ENCODE measurements at regions not wholly inside any gene's neighbourhood (a gene's known extent, or its start where the extent isn't known, plus 50 kb on each side); places are given as distances from the start of the nearest gene placed in this dataset.

DNA sequence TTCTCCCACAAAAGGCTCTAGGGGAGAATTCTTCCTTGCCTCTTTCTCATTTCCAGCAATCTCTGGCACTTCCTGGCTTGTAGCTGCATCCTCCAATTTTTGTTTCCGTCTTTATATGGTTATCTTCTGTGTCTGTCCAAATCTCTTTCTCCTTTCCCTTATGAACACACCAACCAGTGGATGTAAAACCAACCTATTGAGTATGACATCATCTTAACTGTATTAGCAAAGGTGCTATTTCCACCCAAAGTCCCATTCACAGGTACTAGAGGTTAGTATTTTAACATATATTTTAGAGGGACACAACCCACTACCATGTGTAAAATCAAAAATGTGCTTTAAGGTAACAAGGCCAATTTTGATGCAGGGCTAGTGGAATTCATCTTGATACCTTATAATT lies 129.0 kb downstream of the RAP2A start:
- DNase-seq (ENCODE audit: low spot score): no peak

DNA sequence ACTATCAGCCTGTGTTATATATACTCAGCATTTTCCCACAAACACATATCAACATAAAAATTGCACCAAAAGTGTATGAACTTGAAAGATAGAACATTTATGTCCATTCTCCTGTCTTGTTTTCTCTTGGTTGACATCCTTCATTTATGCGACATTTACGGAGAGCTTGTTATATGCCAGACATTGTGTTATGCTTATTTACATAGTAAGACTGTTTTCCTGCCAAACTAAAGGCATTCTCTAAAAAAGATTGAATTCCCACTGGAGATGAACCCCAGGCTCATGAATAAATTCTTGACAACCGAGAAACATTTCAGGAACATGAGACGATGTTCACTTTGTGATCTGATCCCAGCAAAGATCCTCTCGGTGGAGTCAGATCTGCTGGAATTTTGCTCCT lies 131.0 kb downstream of the RAP2A start:
- no peak for DNase-seq (ENCODE audit: low spot score)

DNA sequence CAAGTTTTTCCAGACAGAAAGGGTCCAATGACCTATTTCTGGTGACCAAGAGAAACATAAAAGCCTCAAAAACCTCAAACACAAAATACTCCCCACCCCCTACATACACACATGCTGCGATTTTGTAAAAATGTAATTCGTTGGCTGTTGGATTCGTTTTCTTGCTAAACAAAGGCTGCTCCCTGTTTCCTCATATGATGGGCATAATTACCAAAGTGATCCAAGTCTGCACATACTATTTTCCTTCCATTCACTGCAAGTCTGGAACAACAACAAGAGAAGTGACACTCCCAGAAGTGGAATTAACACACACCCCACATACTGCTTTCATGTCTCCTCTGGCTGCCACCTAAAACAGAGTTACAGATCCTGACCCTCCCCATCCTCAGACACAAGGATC lies 131.9 kb downstream of the RAP2A start:
- no peak for DNase-seq (ENCODE audit: low spot score)

DNA sequence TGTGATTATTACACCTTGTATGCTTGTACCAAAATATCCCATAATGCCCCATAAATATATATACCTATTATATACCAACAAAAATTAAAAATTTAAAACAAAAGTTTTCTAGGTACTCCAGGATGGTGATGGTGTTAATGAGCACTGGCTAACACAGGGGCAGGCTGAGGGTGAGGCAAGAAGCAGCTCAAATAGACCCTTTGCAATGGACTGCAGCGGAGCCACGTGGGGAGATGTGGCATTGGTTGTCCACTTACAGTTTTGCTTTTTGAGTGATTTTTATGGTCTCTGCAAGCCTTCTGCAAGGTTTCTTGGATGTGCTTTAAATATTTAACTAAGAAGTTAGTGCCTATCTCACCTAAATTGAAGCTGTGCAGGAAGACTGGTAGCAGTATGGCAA lies 132.9 kb downstream of the RAP2A start:
- DNase-seq (ENCODE audit: low spot score): no peak

DNA sequence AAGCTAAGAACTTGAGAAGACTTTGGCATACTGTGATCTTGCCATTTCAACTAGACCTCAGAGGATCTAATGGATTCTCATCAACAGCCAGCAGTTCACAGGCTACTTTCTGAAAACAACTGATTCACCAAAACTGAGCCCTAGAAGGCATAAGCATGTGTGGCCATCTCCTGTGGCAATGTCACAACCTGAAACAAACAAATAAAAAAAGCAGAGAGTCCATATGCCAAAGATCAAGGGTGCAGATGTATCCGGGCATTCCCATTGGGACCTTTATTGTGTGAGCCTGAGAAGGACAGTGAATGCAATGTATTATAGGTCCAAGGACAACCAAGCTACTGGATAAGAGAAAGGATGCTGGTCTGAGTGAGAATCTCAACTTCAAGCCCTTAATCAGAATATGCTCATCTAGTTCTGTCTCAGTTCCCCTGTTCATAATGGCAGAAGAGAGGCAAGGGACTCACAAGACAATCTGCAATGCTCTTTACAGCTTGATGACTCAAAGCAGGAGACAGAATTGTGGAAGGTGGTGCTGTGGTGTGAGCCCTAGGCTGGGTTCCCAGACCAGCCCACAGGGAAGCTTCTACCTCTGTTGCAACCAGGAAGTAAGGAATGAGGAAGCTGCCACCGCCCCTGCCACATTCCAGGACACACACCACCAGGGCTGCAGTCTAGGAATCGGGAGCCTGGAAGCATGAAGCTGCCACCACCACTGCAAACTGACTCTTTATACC lies 133.7 kb downstream of the RAP2A start:
- DNase-seq (ENCODE audit: low spot score): no peak

DNA sequence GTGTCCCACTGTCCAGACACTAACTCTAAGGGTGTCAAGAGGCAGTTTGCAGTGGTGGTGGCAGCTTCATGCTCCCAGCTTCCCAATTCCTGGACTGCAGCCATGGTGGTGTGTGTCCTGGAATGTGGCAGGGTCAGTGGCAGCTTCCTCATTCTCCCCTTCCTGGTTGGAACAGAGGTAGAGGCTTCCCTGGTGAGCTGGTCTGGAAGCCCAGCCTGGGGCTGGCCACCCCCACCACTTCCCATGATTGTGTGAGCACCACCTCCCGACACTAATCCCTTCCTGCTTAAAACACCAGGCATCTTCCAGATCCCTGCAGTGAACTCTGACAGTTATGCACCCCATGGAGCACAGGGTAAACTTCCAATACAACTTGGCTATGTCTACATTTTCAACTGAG lies 134.9 kb downstream of the RAP2A start:
- no peak for DNase-seq (ENCODE audit: low spot score)

DNA sequence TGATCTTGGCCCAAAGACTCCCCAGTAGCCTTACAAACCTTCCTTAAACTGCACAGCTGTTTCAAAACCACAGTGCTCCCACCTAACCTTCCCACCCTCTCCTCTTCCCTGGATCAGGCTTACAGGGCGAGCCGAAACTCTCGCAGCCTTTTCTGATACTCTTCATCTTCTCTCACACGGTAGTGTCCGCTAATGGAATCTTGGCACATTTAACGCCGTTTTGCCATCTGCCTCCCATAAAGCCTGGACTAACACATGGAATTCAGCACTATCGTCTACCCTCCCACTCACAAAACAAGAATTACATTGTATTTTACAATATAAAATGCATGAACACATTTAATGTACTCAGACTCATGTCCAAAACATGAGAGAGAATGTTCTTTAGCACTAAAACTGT lies 135.9 kb downstream of the RAP2A start:
- DNase-seq (ENCODE audit: low spot score): no peak

DNA sequence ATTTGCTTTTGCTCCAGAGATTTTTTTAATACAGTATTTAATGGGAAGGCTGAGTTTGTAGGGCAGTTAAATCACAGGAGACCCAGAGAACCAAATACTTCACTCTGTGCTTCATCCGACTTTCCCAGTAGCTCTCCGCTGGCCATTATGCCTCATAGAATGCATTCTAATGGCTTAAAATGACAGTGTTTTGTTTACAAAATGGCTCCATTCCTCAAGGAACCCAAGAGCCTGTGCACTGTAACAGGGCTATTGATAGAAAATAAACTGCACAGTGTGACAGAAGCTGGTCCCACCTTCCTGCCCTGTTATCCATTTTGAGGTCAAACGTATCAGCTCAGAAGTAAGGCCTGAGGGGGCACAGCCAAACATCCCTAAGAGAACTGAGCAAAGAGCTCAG lies 136.5 kb downstream of the RAP2A start:
- DNase-seq (ENCODE audit: low spot score): no peak

DNA sequence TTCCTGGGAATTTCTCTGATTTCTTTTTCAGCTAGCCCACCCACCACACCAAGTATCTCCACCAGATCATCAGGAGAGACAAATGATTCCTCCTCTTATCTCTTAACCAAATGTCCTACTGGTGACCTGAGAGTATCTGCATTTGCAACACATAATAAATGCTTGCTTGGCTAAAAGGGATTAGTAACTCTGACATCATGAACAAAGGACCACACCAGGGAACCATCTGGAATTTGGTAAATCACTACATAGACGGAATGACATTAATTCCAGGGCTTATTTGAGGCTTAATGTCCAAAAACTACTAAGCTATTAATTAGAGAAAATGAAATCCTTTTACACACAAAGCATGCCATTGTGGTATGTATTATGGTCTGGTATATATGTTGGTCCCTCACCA lies 139.0 kb downstream of the RAP2A start:
- no peak for DNase-seq (ENCODE audit: low spot score)

DNA sequence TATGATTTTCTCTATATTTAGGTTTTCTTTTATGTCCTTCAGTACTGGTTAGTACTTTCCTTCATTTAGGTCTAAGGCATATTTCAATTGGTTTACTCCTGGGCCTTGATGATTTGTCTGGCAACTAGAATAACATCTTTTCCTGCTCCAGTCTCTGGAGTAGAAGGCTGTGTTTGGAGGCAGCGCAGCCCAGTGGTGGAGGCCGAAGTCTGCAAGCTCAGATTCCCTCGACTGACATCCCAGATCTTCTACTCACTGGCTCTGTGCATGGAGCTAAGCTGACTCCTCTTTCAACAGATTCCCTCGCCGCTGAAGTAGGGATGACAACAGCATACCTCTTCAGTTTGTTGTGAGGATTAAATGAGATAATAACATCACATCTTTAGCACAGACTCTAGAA lies 141.0 kb downstream of the RAP2A start:
- peak; percentile 21 for DNase-seq (ENCODE audit: low spot score)

DNA sequence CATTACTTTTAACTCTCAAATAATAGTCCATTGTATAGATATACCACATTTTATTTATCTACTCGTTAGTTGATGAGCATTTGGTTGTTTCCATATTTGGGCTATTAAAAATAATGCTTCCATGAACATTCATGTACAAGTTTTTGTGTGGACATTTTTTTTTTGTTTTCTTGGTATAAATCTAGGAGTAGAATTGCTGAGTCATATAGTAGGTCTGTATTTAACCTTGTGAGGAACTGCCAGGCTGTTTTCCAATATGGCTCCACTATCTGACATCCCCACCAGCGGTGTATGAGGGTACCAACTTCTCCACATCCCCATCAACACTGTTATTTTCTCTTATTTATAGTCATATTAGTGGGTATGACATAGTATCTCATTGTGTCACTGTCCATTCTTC lies 143.1 kb downstream of the RAP2A start:
- no peak for DNase-seq (ENCODE audit: low spot score)

DNA sequence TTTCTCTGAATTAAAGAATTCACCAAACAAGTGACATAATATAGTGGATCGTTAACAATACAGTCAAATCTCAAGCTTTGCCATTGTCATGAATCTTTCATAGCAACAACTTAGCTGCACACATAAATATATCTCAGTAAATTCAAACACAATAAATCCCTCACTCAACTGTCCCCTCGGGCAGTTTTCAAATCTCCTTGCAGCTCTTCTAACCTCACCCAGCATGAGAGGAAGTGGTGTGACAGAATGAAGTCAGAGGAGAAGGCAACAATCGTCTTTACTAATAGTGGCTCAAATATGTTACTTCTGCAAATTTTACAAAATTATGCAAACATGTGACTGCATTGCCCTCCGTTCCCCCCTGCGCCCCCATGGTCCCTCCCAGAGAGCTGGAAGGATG lies 148.2 kb downstream of the RAP2A start:
- DNase-seq (ENCODE audit: low spot score): no peak

DNA sequence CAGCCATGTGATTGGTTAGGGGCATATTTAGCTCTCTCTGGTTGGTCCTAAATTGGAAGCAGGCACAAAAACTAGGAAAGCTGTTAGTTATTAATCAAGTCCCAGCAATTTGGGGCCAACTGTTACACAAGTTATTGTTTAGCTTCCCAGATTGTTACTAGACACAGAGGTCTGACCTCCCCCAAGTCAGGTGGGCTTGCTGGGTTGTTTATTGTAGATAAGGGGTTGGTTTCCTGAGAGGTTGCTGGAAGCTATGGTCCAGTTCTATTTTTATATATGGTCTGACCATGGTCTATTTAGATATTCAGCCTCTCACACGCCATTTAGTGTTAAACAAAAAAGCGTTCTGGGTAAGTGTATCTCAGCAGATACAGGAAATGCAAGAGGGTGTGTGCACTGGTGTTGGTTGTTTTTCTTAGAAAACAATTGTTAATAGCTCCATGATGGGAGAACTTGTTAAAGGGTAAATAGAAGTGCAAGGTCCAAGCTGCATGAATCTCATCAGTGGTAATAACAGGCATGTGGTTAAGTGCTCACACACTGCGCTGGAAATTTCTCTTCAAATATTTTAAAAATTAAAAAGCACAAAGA lies 150.0 kb downstream of the RAP2A start:
- DNase-seq (ENCODE audit: low spot score): no peak

DNA sequence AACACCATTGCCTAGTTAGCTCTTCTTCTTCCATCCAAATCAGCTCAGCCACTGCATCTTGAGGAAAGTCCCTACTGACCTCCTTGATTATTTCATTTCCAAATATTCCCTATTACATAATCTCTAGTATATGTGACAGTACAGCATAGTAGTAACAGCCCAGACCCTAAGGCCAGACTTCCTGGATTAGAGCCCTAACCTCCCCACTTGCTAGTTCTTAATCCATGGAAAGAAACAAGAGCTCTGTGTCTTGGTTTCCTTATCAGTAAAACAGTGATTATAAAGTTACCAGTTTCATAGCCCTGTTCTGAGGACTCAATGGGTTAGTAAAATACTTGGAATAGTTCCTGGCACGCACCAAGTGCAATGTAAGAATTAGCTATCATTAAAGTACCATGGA lies 153.0 kb downstream of the RAP2A start:
- DNase-seq (ENCODE audit: low spot score): no peak

DNA sequence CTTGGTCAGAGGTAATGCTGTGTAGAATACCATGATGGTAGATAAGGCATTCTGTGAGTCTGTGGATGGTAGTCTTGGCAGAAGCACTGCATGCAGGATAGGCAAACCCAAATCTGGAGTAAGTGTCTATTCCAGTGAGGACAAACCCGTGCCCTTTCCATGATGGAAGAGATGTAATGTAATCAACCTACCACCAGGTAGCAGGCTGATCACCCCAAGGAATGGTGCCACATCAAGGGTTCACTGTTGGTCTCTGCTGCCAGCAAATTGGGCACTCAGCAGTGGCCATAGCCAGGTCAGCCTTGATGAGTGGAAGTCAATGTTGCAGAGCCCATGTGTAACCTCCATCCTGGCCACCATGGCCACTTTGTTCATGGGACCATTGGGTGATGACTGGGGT lies 155.0 kb downstream of the RAP2A start:
- no peak for DNase-seq (ENCODE audit: low spot score)

DNA sequence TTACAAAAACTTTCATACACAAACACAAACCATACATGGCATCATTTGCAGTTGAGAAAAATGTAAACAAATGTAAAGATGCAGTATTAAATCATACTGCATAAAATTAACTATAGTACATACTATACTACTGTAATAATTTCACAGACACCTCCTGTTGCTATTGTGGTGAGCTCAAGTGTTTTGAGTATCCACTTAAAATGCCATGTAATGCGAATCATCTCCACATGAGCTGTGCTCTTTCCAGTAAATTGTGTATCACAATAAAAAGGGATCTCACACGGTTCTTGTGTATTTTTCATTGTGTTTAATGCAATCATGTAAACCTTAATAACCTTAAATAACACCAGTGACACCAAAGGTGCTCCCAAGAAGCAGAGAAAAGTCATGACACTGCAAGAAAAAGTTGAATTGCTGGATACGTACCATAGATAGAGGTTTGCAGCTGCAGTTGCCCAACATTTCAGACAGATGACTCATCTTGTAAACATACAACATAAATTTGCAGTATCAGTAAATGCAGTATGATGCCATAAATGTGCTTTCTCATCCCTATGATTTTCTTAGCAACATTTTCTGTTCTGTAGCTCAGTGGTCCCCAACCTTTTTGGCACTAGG lies 166.6 kb downstream of the RAP2A start:
- DNase-seq (ENCODE audit: low spot score): no peak

DNA sequence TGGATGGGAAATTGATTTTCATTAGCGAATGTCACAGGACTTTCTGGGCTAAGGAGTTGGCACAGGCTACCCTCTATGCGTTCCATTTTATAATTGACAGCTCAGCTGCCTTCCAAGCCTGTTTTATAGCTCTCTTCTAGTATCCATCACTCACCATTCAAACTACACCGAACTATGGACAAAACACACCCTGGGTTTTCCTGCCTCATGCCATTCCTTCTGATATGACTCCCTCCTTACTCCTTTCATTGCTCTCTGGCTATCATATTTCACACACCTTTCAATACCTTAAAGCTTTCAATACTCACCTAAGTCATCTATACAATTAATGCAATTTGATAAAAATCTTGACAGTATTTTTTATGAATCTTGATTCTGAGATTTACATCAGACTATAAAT lies 181.3 kb downstream of the RAP2A start:
- no peak for DNase-seq (ENCODE audit: low spot score)

DNA sequence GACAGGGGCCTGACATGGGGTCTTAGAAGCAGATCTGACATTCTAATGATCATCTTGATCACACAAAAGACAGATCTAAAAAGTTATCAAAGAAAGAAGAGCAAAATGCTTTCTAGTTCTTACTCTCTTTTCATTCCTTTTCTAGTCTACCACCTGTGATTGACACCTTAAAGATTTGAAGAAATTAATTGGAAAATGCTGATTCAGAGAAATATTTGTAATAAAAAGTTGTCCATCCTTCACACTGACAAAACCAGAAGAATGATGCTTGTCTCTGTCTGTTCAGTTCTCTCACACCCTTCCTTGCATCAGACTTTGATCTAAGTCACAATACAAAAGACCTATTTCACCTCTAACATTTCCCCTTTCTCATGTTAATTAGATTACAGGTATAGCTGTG lies 182.4 kb downstream of the RAP2A start:
- no peak for DNase-seq (ENCODE audit: low spot score)

DNA sequence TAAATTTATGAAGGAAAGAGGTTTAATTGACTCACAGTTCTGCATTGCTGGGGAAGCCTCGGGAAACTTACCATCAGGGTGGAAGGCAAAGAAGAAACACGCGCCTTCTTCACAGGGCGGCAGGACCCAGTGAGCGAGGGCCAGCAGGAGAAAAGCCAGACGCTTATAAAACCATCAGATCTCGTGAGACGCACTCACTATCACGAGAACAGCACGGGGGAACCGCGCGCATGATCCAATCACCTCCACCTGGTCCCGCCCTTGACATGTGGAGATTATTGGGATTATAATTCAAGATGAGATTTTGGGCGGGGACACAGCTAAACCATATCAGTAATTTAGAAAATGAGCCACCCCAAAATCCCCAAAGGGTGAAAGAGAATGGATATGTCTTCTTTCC lies 187.1 kb downstream of the RAP2A start:
- DNase-seq (ENCODE audit: low spot score): no peak

DNA sequence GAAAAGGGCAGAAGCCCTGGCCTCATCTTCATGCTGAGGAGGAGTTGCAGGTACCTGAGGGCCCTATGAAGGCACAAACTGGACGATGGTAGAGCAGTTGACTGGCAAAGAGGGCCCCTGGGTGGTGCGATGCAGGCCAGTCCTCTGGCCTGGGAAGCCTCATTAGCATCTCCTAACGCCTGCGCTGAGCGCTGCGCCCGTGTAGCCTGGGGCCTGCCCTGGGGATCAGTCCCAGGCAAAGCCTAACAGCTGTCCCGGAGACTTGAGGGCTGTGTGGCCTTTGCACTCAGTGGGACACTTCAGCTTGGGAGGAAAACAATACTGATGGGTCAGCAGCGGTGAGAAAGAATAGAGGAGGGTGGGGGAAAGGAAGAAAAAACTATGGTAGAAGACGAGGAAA lies 187.7 kb downstream of the RAP2A start:
- DNase-seq (ENCODE audit: low spot score): no peak

DNA sequence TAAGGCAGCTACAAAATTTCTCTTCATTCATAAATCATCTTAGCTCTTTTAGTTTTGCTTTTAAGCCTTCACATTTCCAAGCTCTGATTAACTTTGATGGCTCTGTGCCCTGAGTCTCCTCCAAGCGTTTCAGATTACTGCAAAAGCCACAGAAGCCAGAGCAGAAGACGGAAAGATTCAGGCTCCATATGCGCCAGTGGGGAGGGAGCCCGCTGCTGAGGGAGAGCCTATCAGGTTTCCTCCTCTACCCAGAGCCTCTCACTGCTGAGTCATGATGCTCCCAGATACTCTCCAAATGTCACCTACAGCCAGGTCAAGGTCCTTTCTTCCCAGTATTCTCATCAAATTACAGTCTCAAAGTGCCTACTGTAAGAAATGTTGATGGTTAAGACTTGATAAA lies 193.6 kb downstream of the RAP2A start:
- no peak for DNase-seq (ENCODE audit: low spot score)

DNA sequence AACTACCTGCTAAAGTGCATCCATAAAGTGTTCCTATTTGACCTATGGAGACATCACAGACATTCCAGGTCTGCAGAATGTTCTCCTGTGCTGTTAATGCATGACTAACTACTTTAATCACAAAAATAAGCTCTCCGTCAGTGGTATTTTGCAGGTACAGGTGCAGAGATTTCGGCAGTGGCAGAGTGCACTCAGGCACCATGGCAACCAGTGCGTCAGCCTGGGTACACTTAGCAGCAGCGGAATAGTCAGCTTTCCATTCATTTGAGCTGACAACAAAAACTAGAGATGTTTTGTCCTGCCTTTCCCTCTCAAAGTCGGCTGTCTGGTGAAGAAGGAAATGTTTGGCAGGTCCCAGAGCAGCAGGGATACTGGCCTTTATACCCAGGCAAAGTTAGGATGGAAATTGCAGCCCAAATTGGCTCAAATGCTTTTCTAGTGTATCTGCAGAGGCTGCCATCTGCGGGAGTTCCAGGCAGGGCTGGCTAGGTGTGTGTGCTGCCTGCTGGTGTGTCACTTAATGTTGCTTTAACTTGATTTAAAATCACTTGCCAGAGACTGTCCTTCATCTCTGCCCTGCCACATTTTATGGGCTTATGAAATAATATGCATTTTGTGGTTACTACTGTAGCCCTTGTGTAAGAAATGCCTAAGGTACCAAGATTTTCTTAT lies 195.8 kb downstream of the RAP2A start:
- DNase-seq (ENCODE audit: low spot score): no peak

DNA sequence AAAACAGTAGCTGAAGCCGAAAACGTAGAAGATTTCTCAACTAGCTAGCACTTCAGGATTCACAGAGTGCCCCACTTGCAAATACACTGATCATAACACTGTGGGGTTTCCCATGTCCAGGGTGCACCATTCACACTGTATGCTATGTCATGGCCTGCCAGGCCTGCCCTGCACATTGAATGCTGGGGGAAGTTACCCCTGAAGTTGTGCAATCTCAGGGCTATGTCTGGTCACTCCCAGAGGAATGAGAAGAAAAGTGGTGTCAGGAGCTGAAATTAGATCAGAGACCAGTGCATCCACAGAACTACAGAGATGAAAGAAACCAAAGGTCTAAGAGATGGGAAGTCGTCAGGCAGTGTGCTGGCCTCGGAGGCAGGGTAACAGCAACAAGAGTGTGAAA lies 196.8 kb downstream of the RAP2A start:
- DNase-seq (ENCODE audit: low spot score): no peak
